Gastrocnemius medialis (tissue), 4 donors: ENCODE measurements at regions not wholly inside any gene's neighbourhood (a gene's known extent, or its start where the extent isn't known, plus 50 kb on each side); places are given as distances from the start of the nearest gene placed in this dataset.

ENCODE experiments used
- POLR2A ChIP-seq, 2 donors: fragments of 450-650 bp; IDR thresholded peaks; one replicate each; pipeline ENCODE4 v1.6.1; 2017; ENCODE audit warnings: antibody characterized with exemption in 2 of 2, mild to moderate bottlenecking in 2 of 2, moderate library complexity in 2 of 2
- TF ChIP-seq, protein P1 (sequence below), 5 experiments: fragments of 450-650 bp in 3 of 5; fragments of 200-600 bp in 2 of 5; sonication (generic) in 2 of 5; IDR thresholded peaks in 4 of 5; conservative IDR thresholded peaks in 1 of 5; 1 replicate in 4 of 5; 2 replicates in 1 of 5; pipeline ENCODE4 v1.5.1; 2016 to 2019; ENCODE audit warnings: antibody characterized with exemption in 5 of 5, mild to moderate bottlenecking in 3 of 5, moderate library complexity in 3 of 5

DNA sequence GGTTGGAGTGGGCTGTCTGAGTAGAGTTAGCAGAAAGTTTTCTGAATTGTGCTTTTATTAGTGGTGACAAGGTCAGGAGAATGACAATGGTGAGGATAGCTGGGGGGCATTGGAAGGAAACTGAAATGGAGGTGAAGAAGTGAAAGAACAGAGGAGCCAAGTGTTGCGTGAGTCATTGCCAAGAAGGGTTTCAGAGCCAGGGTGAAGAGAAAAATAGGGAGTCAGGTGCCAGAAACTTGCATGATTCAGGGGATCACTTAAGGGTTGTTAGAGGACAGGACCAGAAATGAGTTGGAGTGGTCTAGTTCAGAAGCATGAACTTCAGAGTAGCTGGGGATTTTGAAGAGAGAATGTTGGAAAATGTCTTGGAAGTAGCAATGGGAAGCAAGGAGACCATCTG, 86.0 kb upstream of the GALNT15 start:
- TF ChIP-seq, protein P1, sequence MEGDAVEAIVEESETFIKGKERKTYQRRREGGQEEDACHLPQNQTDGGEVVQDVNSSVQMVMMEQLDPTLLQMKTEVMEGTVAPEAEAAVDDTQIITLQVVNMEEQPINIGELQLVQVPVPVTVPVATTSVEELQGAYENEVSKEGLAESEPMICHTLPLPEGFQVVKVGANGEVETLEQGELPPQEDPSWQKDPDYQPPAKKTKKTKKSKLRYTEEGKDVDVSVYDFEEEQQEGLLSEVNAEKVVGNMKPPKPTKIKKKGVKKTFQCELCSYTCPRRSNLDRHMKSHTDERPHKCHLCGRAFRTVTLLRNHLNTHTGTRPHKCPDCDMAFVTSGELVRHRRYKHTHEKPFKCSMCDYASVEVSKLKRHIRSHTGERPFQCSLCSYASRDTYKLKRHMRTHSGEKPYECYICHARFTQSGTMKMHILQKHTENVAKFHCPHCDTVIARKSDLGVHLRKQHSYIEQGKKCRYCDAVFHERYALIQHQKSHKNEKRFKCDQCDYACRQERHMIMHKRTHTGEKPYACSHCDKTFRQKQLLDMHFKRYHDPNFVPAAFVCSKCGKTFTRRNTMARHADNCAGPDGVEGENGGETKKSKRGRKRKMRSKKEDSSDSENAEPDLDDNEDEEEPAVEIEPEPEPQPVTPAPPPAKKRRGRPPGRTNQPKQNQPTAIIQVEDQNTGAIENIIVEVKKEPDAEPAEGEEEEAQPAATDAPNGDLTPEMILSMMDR (IDR thresholded peaks at IDR 0.05 in 4 of 5, conservative IDR thresholded peaks at IDR 0.05 in 1 of 5), result no peak
- no peak for TF ChIP-seq POLR2A (IDR thresholded peaks at IDR 0.05)
